Tibial nerve (tissue), 4 donors: ENCODE measurements at regions not wholly inside any gene's neighbourhood (a gene's known extent, or its start where the extent isn't known, plus 50 kb on each side); places are given as distances from the start of the nearest gene placed in this dataset.

ENCODE experiments used
- DNase-seq, 2 donors: peaks; one replicate each; pipeline ENCODE4 v3.0.0-alpha.2; 2019; ENCODE audit warnings: low spot score in 2 of 2
- H3K27ac ChIP-seq, 4 donors: fragments of 200-600 bp; sonication (generic) in 3 of 4; one replicate each; pipeline ENCODE4 v1.5.1; 2017 to 2019; ENCODE audit warnings: mild to moderate bottlenecking in 1 of 4
- H3K27me3 ChIP-seq, 2 donors: fragments of 200-600 bp; sonication (generic) in 1 of 2; one replicate each; pipeline versions ENCODE4 v1.5.1 to v1.6.0; 2017 to 2019
- H3K36me3 ChIP-seq, 3 donors: fragments of 200-600 bp; sonication (generic); one replicate each; pipeline ENCODE4 v1.5.1; 2018 to 2019
- H3K4me1 ChIP-seq, 4 donors: fragments of 200-600 bp; sonication (generic) in 3 of 4; one replicate each; pipeline ENCODE4 v1.5.1; 2017 to 2019
- H3K4me3 ChIP-seq, 4 donors: fragments of 200-600 bp; sonication (generic) in 3 of 4; one replicate each; pipeline ENCODE4 v1.5.1; 2017 to 2019; ENCODE audit warnings: mild to moderate bottlenecking in 1 of 4, moderate library complexity in 1 of 4
- H3K9me3 ChIP-seq, 4 donors: fragments of 200-600 bp; sonication (generic) in 3 of 4; one replicate each; pipeline ENCODE4 v1.5.1; 2017 to 2019
- EP300 ChIP-seq, 2 donors: sonication (generic); formaldehyde crosslinking; IDR thresholded peaks; one replicate each; pipeline ENCODE4 v1.6.1; 2017; ENCODE audit warnings: antibody characterized with exemption in 2 of 2, mild to moderate bottlenecking in 1 of 2
- POLR2A ChIP-seq, 2 donors: fragments of 450-650 bp; IDR thresholded peaks; one replicate each; pipeline ENCODE4 v1.6.1; 2017; ENCODE audit warnings: antibody characterized with exemption in 2 of 2, mild to moderate bottlenecking in 2 of 2, moderate library complexity in 2 of 2
- WGBS, 2 donors: methylation state at CpG; one replicate each; pipeline ENCODE4 v1.1.5; 2018; 5-methylcytosine and 5-hydroxymethylcytosine counted together
- TF ChIP-seq, protein P1 (sequence below), 5 experiments: fragments of 200-600 bp in 3 of 5; fragments of 450-650 bp in 2 of 5; sonication (generic) in 3 of 5; IDR thresholded peaks; one replicate each; pipeline ENCODE4 v1.5.1; 2016 to 2019; ENCODE audit warnings: antibody characterized with exemption in 5 of 5, mild to moderate bottlenecking in 3 of 5, moderate library complexity in 2 of 5

GRCh38 chr2:9149726-9150567 is 56.7 kb upstream of the ASAP2 start:
- TF ChIP-seq, protein P1, sequence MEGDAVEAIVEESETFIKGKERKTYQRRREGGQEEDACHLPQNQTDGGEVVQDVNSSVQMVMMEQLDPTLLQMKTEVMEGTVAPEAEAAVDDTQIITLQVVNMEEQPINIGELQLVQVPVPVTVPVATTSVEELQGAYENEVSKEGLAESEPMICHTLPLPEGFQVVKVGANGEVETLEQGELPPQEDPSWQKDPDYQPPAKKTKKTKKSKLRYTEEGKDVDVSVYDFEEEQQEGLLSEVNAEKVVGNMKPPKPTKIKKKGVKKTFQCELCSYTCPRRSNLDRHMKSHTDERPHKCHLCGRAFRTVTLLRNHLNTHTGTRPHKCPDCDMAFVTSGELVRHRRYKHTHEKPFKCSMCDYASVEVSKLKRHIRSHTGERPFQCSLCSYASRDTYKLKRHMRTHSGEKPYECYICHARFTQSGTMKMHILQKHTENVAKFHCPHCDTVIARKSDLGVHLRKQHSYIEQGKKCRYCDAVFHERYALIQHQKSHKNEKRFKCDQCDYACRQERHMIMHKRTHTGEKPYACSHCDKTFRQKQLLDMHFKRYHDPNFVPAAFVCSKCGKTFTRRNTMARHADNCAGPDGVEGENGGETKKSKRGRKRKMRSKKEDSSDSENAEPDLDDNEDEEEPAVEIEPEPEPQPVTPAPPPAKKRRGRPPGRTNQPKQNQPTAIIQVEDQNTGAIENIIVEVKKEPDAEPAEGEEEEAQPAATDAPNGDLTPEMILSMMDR (IDR thresholded peaks at IDR 0.05) = no peak
- TF ChIP-seq POLR2A (IDR thresholded peaks at IDR 0.05) (no peak), EP300 (IDR thresholded peaks at IDR 0.05) (no peak)
- H3K4me3 ChIP-seq = no peak overlapping the region
- H3K36me3 ChIP-seq = no peaks in the 10 kb centered on the region
- peaks cover 0 to 11% (median 3%) of the 10 kb centered on the region in 4 donors for H3K4me1 ChIP-seq
- DNase-seq = no peak
- H3K27me3 ChIP-seq = no peaks in the 10 kb centered on the region
- 80 to 91% methylated on average over 18 to 20 of the region's 20 CpGs for WGBS, 2 donors
- no peaks in the 10 kb centered on the region for H3K9me3 ChIP-seq
- H3K27ac ChIP-seq = no peak overlapping the region

GRCh38 chr2:9149388-9149660 is 57.3 kb upstream of the ASAP2 start:
- no peak for TF ChIP-seq EP300 (IDR thresholded peaks at IDR 0.05)
- TF ChIP-seq POLR2A (IDR thresholded peaks at IDR 0.05) = no peak
- TF ChIP-seq, protein P1 (IDR thresholded peaks at IDR 0.05) = no peak
- Histone ChIP-seq H3K9me3 (no peaks in the 10 kb centered on the region), H3K27me3 (no peaks in the 10 kb centered on the region), H3K4me3 (no peak overlapping the region), H3K27ac (no peak overlapping the region), H3K4me1 (peaks cover 0 to 18% (median 3%) of the 10 kb centered on the region in 4 donors), H3K36me3 (no peaks in the 10 kb centered on the region)
- no peak for DNase-seq
- 82 to 83% methylated on average over 2 to 5 of the region's 5 CpGs for WGBS, 2 donors

- no peak overlapping the region for H3K27ac ChIP-seq
- no peaks in the 10 kb centered on the region for H3K36me3 ChIP-seq
- no peak for DNase-seq
- H3K27me3 ChIP-seq = no peaks in the 10 kb centered on the region
- H3K9me3 ChIP-seq = no peaks in the 10 kb centered on the region
- H3K4me3 ChIP-seq = no peak overlapping the region
- TF ChIP-seq, protein P1 (IDR thresholded peaks at IDR 0.05) = no peak
- TF ChIP-seq POLR2A (IDR thresholded peaks at IDR 0.05) (no peak), EP300 (IDR thresholded peaks at IDR 0.05) (no peak)
- 93 to 96% methylated on average over 6 of the region's 6 CpGs for WGBS, 2 donors
- H3K4me1 ChIP-seq = peaks cover 0 to 24% (median 7%) of the 10 kb centered on the region in 4 donors
These were observed 60.0 kb upstream of the ASAP2 start for GRCh38 chr2:9146646-9147045.

DNA sequence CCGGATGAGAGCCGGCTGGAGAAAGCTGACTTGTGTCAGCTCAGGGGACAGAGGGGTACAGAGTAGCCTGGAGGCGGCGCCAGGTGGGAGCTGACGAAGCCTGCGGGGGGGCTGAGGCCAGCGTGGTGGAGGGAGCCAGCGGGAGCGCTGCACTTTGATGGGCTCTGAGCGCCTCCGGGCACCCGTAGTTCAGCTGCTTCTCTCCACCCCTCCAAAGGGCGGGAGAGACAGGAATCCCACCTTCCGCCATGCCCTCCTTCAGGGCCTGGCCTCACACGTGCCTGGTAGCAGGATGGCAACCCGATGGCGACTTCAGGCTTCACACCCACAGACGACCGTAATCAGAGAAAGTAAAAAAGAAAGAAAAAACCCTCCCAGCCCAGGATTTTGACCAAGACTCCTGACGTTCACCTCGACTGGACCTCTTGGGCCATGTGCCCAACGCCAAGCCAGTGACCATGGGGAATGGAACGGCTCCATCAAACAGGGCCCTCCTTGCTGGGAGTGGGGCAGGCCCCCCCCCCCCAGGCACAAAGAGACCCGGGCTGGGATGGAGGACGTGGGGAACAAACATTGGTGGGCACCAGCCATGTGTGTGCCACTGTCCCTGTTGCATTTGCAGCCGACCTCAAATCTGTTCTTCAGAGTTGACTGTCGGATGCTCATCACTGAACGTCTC is 60.7 kb upstream of the ASAP2 start:
- Histone ChIP-seq H3K4me1 (peaks cover 0 to 24% (median 7%) of the 10 kb centered on the region in 4 donors), H3K9me3 (no peaks in the 10 kb centered on the region), H3K27ac (no peak overlapping the region), H3K4me3 (no peak overlapping the region), H3K27me3 (no peaks in the 10 kb centered on the region), H3K36me3 (no peaks in the 10 kb centered on the region)
- no peak for DNase-seq
- TF ChIP-seq EP300 (IDR thresholded peaks at IDR 0.05) = no peak
- TF ChIP-seq, protein P1 (IDR thresholded peaks at IDR 0.05) = no peak
- TF ChIP-seq POLR2A (IDR thresholded peaks at IDR 0.05) = no peak
- 87 to 88% methylated on average over 28 of the region's 28 CpGs for WGBS, 2 donors

- Histone ChIP-seq H3K9me3 (no peaks in the 10 kb centered on the region), H3K4me1 (peaks cover 0 to 24% (median 7%) of the 10 kb centered on the region in 4 donors), H3K36me3 (no peaks in the 10 kb centered on the region), H3K27ac (no peak overlapping the region), H3K4me3 (no peak overlapping the region), H3K27me3 (no peaks in the 10 kb centered on the region)
- DNase-seq = peak in 1 of 2 donors; percentile 50
- TF ChIP-seq, protein P1 (IDR thresholded peaks at IDR 0.05) = no peak
- TF ChIP-seq POLR2A (IDR thresholded peaks at IDR 0.05) (no peak), EP300 (IDR thresholded peaks at IDR 0.05) (peak in 1 of 2 donors; percentile 58)
- 60 to 76% methylated on average over 13 of the region's 13 CpGs for WGBS, 2 donors
These were observed 61.4 kb upstream of the ASAP2 start for GRCh38 chr2:9145109-9145751.
